HTR-8/SVneo (cell line): ENCODE measurements at regions not wholly inside any gene's neighbourhood (a gene's known extent, or its start where the extent isn't known, plus 50 kb on each side); places are given as distances from the start of the nearest gene placed in this dataset.

Experiments
- DNase-seq: peaks from one replicate; pipeline ENCODE4 v3.0.0; 2011; ENCODE audit warnings: low spot score, mixed read lengths; ENCODE audit not compliant: insufficient read length
- FAIRE-seq: peaks from 2 replicates; lab custom pipeline; 2011; peaks lifted over from hg19 to GRCh38; lab: Jason Lieb, UNC

- no peak for DNase-seq
- FAIRE-seq: no peak
These were observed 155.0 kb downstream of the OPN5 start for GRCh38 chr6:47936820-47937219.

GRCh38 chr6:47934023-47934422 is 152.2 kb downstream of the OPN5 start:
- no peak for DNase-seq
- no peak for FAIRE-seq

- no peak for DNase-seq
These were observed 150.7 kb downstream of the OPN5 start for GRCh38 chr6:47932575-47932974.

GRCh38 chr6:47924001-47924400 is 142.2 kb downstream of the OPN5 start:
- no peak for FAIRE-seq
- no peak for DNase-seq

More at GRCh38 chr6:47932575-47932974, 150.7 kb downstream of the OPN5 start:
- no peak for FAIRE-seq

GRCh38 chr6:47922391-47922790 is 140.6 kb downstream of the OPN5 start:
- FAIRE-seq (no peak), DNase-seq (no peak)

GRCh38 chr6:47919875-47920274 is 138.0 kb downstream of the OPN5 start:
- FAIRE-seq: no peak
- no peak for DNase-seq

GRCh38 chr6:47917811-47918210 is 136.0 kb downstream of the OPN5 start:
- FAIRE-seq: no peak
- no peak for DNase-seq

GRCh38 chr6:47917202-47917601 is 135.4 kb downstream of the OPN5 start:
- no peak for FAIRE-seq
- DNase-seq: no peak

- no peak for FAIRE-seq
- no peak for DNase-seq
These were observed 133.2 kb downstream of the OPN5 start for GRCh38 chr6:47915017-47915416.

GRCh38 chr6:47908271-47908670 is 126.4 kb downstream of the OPN5 start:
- no peak for DNase-seq
- FAIRE-seq: no peak

- no peak for DNase-seq
- FAIRE-seq: no peak
These were observed 123.9 kb downstream of the OPN5 start for GRCh38 chr6:47905717-47906116.

- no peak for FAIRE-seq
- DNase-seq: no peak
These were observed 115.4 kb downstream of the OPN5 start for GRCh38 chr6:47897247-47897646.

- DNase-seq (no peak), FAIRE-seq (no peak)
These were observed 108.6 kb downstream of the OPN5 start for GRCh38 chr6:47890326-47890875.

- DNase-seq: no peak
- FAIRE-seq: no peak
These were observed 97.2 kb downstream of the OPN5 start for GRCh38 chr6:47879015-47879414.
